MM.1S (cell line): ENCODE measurements at regions not wholly inside any gene's neighbourhood (a gene's known extent, or its start where the extent isn't known, plus 50 kb on each side); places are given as distances from the start of the nearest gene placed in this dataset.

Experiments used
- DNase-seq: peaks from one replicate; pipeline ENCODE4 v3.0.0-alpha.2; 2015
- H2AFZ ChIP-seq: fragments of 300-600 bp; sonication (generic); 2 replicates; pipeline ENCODE4 v1.6.0; 2016; ENCODE audit warnings: antibody characterized with exemption, low read length
- H3F3A ChIP-seq: fragments of 300-600 bp; sonication (generic); 2 replicates; pipeline ENCODE4 v1.6.1; 2016; ENCODE audit warnings: mild to moderate bottlenecking, antibody characterized with exemption, low read length, moderate library complexity, mixed read lengths; ENCODE audit not compliant: insufficient read depth
- H3K27ac ChIP-seq: fragments of 300-600 bp; sonication (generic); 2 replicates; pipeline ENCODE4 v1.5.1; 2016; ENCODE audit warnings: mild to moderate bottlenecking, low read length
- H3K27me3 ChIP-seq: fragments of 300-600 bp; sonication (generic); replicated peaks from 2 replicates; pipeline ENCODE4 v1.6.0; 2016; ENCODE audit warnings: low read length; ENCODE audit not compliant: insufficient read depth
- H3K36me3 ChIP-seq: fragments of 300-600 bp; sonication (generic); replicated peaks from 2 replicates; pipeline ENCODE4 v1.6.1; 2016; ENCODE audit warnings: mild to moderate bottlenecking, low read length, mixed read lengths; ENCODE audit not compliant: insufficient read depth
- H3K4me1 ChIP-seq: fragments of 300-600 bp; sonication (generic); 2 replicates; pipeline ENCODE4 v1.6.1; 2016; ENCODE audit warnings: low read length, mixed read lengths
- H3K4me2 ChIP-seq: fragments of 300-600 bp; sonication (generic); 2 replicates; pipeline ENCODE4 v1.6.0; 2016; ENCODE audit warnings: low read depth, low read length
- H3K4me3 ChIP-seq: fragments of 300-600 bp; sonication (generic); 2 replicates; pipeline ENCODE4 v1.5.1; 2016; ENCODE audit warnings: low read length, mixed read lengths
- H3K79me2 ChIP-seq: fragments of 300-600 bp; sonication (generic); 2 replicates; pipeline ENCODE4 v1.6.1; 2016; ENCODE audit warnings: mixed run types, low read length, mixed read lengths
- H3K9ac ChIP-seq: fragments of 300-600 bp; sonication (generic); 2 replicates; pipeline ENCODE4 v1.6.1; 2016; ENCODE audit warnings: low read length, mixed read lengths
- H3K9me2 ChIP-seq: fragments of 300-600 bp; sonication (generic); replicated peaks from 2 replicates; pipeline ENCODE4 v1.6.1; 2016; ENCODE audit warnings: mild to moderate bottlenecking, low read length, mixed read lengths; ENCODE audit not compliant: insufficient read depth
- H3K9me3 ChIP-seq: fragments of 300-600 bp; sonication (generic); replicated peaks from 2 replicates; pipeline ENCODE4 v1.6.1; 2016; ENCODE audit warnings: mild to moderate bottlenecking, low read length, mixed read lengths; ENCODE audit not compliant: insufficient read depth
- H4K20me1 ChIP-seq: fragments of 300-600 bp; sonication (generic); 2 replicates; pipeline ENCODE4 v1.6.1; 2016; ENCODE audit warnings: mild to moderate bottlenecking, low read length, moderate library complexity, mixed read lengths; ENCODE audit not compliant: insufficient read depth
- EZH2 ChIP-seq: fragments of 300-600 bp; sonication (generic); optimal IDR thresholded peaks from 2 replicates; pipeline ENCODE3; 2017; ENCODE audit warnings: low read depth, mild to moderate bottlenecking, antibody characterized with exemption, low read length, mixed read lengths
- EZH2phosphoT487 ChIP-seq: fragments of 300-600 bp; sonication (generic); IDR thresholded peaks from 2 replicates; pipeline ENCODE4 v1.6.1; 2018; ENCODE audit warnings: antibody characterized with exemption, low read length
- TF ChIP-seq, protein P1 (sequence below): fragments of 300-600 bp; sonication (generic); IDR thresholded peaks from 2 replicates; pipeline ENCODE4 v1.5.1; 2016; ENCODE audit warnings: antibody characterized with exemption, low read length, mixed read lengths

DNA sequence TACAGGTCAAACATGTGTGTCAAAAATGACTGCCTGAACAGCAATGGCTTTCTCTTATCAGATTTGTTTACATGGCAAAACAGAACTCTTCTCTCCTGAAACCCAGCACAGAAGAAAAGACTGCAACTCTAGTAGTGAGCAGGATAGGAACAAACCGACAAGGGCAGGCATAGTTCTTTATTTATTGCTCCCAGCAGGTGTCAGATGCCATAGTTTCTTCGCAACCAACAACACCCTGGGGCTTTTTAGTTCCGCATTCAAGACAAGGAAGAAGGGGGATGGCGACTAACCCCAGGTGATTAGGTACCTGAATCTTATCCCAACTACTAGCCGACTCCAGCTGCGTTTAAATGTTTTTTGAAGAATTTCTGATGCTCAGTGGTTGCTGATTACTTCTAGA is 367.5 kb upstream of the FIGN start:
- no peaks in the 10 kb centered on the region for H3K9me2 ChIP-seq
- no peak overlapping the region for H3K9ac ChIP-seq
- H4K20me1 ChIP-seq = no peaks in the 10 kb centered on the region
- no peaks in the 10 kb centered on the region for H3K79me2 ChIP-seq
- no peak for TF ChIP-seq EZH2
- TF ChIP-seq, protein P1, sequence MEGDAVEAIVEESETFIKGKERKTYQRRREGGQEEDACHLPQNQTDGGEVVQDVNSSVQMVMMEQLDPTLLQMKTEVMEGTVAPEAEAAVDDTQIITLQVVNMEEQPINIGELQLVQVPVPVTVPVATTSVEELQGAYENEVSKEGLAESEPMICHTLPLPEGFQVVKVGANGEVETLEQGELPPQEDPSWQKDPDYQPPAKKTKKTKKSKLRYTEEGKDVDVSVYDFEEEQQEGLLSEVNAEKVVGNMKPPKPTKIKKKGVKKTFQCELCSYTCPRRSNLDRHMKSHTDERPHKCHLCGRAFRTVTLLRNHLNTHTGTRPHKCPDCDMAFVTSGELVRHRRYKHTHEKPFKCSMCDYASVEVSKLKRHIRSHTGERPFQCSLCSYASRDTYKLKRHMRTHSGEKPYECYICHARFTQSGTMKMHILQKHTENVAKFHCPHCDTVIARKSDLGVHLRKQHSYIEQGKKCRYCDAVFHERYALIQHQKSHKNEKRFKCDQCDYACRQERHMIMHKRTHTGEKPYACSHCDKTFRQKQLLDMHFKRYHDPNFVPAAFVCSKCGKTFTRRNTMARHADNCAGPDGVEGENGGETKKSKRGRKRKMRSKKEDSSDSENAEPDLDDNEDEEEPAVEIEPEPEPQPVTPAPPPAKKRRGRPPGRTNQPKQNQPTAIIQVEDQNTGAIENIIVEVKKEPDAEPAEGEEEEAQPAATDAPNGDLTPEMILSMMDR = no peak
- no peak for TF ChIP-seq EZH2phosphoT487
- no peaks in the 10 kb centered on the region for H3K36me3 ChIP-seq
- H3K4me3 ChIP-seq = no peak overlapping the region
- no peak overlapping the region for H3K27ac ChIP-seq
- H3K9me3 ChIP-seq = no peaks in the 10 kb centered on the region
- no peak for DNase-seq
- no peak overlapping the region for H3K4me2 ChIP-seq
- H3K27me3 ChIP-seq = no peaks in the 10 kb centered on the region
- peaks cover 23% of the 10 kb centered on the region for H3K4me1 ChIP-seq
- H2AFZ ChIP-seq = no peak overlapping the region
- no peaks in the 10 kb centered on the region; the same call in 1 of the 2 replicates for H3F3A ChIP-seq

- Histone ChIP-seq H3K4me2 (no peak overlapping the region), H3F3A (no peaks in the 10 kb centered on the region; the same call in 1 of the 2 replicates), H3K9ac (no peak overlapping the region), H3K79me2 (no peaks in the 10 kb centered on the region), H3K36me3 (no peaks in the 10 kb centered on the region), H4K20me1 (no peaks in the 10 kb centered on the region), H3K9me2 (no peaks in the 10 kb centered on the region), H3K4me1 (peaks cover 28% of the 10 kb centered on the region), H2AFZ (no peak overlapping the region), H3K27ac (no peak overlapping the region), H3K4me3 (no peak overlapping the region), H3K27me3 (no peaks in the 10 kb centered on the region), H3K9me3 (no peaks in the 10 kb centered on the region)
- no peak for DNase-seq
- TF ChIP-seq EZH2 (no peak), EZH2phosphoT487 (no peak)
- TF ChIP-seq, protein P1 = no peak
Observed at GRCh38 chr2:164102366-164102765, 366.6 kb upstream of the FIGN start.

DNA sequence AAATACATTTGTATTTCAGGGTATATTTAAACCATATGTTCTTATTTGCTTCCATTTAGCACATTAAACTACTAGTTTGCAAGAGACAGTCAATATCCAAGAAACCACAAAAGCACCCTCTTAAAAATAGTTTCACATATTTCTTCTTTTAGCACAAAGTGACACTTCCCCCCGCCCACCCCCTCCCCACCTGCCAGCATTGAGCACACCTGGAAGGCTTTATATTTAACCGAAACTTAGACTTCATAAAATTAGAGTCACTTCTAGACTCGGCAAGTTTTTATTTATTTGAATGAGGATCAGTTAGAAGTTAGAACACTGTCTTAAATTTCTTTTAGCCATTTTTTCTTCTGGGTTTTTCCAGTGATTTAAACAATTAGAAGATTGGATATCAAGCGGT is 355.9 kb upstream of the FIGN start:
- Histone ChIP-seq H3K4me2 (peak overlapping the region; percentile 78), H3K27ac (peak overlapping the region; percentile 84), H3K27me3 (no peaks in the 10 kb centered on the region), H3K9me2 (no peaks in the 10 kb centered on the region), H3F3A (peaks cover 15% of the 10 kb centered on the region), H3K36me3 (no peaks in the 10 kb centered on the region), H3K9ac (peak overlapping the region; percentile 33), H3K4me1 (peaks cover 33% of the 10 kb centered on the region), H3K9me3 (no peaks in the 10 kb centered on the region), H2AFZ (no peak overlapping the region), H3K4me3 (peak overlapping the region; percentile 1; the same call in 1 of the 2 replicates), H3K79me2 (no peaks in the 10 kb centered on the region), H4K20me1 (no peaks in the 10 kb centered on the region)
- peak; percentile 87 for DNase-seq
- TF ChIP-seq EZH2 (no peak), EZH2phosphoT487 (no peak)
- TF ChIP-seq, protein P1 = no peak
